ENCODE measurements at regions not wholly inside any gene's neighbourhood (a gene's known extent, or its start where the extent isn't known, plus 50 kb on each side); places are given as distances from the start of the nearest gene placed in this dataset.

GRCh38 chr10:110446277-110446676, 51.4 kb upstream of the DUSP5 start:
- no peak for TF ChIP-seq CTCF (IDR thresholded peaks at IDR 0.05; ENCODE audit: insufficient read depth, low read length, poor library complexity, severe bottlenecking)
- TF ChIP-seq EZH2phosphoT487 (conservative IDR thresholded peaks at IDR 0.05; ENCODE audit: low read length): no peak
